Endodermal cell (in vitro differentiated cells): ENCODE measurements at regions not wholly inside any gene's neighbourhood (a gene's known extent, or its start where the extent isn't known, plus 50 kb on each side); places are given as distances from the start of the nearest gene placed in this dataset.

Experiments
- DNase-seq: peaks from one replicate; pipeline ENCODE4 v3.0.0-alpha.2; 2017
- H3K27ac ChIP-seq: 2 replicates; pipeline ENCODE4 v1.5.1; 2013; ENCODE audit warnings: mild to moderate bottlenecking, low read depth, low read length, moderate library complexity
- H3K27me3 ChIP-seq: 2 replicates; pipeline ENCODE4 v1.6.1; 2013; ENCODE audit warnings: mild to moderate bottlenecking, low read length, moderate library complexity; ENCODE audit not compliant: insufficient read depth, control insufficient read depth, poor library complexity, severe bottlenecking
- H3K36me3 ChIP-seq: 2 replicates; pipeline ENCODE4 v1.7.0; 2013; ENCODE audit warnings: mild to moderate bottlenecking, low read length, moderate library complexity; ENCODE audit not compliant: control insufficient read depth, insufficient read depth
- H3K4me1 ChIP-seq: one replicate; pipeline ENCODE4 v1.7.0; 2013; ENCODE audit warnings: low read length; ENCODE audit not compliant: control insufficient read depth, insufficient read depth
- H3K4me3 ChIP-seq: 2 replicates; pipeline ENCODE4 v1.5.1; 2013; ENCODE audit warnings: mild to moderate bottlenecking, low read length, moderate library complexity
- H3K9ac ChIP-seq: 2 replicates; pipeline ENCODE4 v1.6.1; 2013; ENCODE audit warnings: mild to moderate bottlenecking, low read length, moderate library complexity; ENCODE audit not compliant: poor library complexity, severe bottlenecking; ENCODE audit errors: extremely low read depth
- H3K9me3 ChIP-seq: 2 replicates; pipeline ENCODE4 v1.6.1; 2013; ENCODE audit warnings: mild to moderate bottlenecking, low read length, moderate library complexity; ENCODE audit not compliant: control insufficient read depth
- H3K27ac Mint-ChIP-seq: 2 replicates; pipeline ENCODE4 v1.8.0; 2020; ENCODE audit warnings: mixed read lengths
- H3K27me3 Mint-ChIP-seq: 2 replicates; pipeline ENCODE4 v1.8.0; 2021; ENCODE audit warnings: mild to moderate bottlenecking, mixed read lengths; ENCODE audit not compliant: insufficient read depth
- H3K36me3 Mint-ChIP-seq: 2 replicates; pipeline ENCODE4 v1.8.0; 2020; ENCODE audit warnings: low read depth, mixed read lengths
- H3K4me1 Mint-ChIP-seq: 2 replicates; pipeline ENCODE4 v1.8.0; 2020; ENCODE audit warnings: mixed read lengths
- H3K4me3 Mint-ChIP-seq: 2 replicates; pipeline ENCODE4 v1.8.0; 2020; ENCODE audit warnings: mild to moderate bottlenecking, moderate library complexity, mixed read lengths
- H3K9me3 Mint-ChIP-seq: 2 replicates; pipeline ENCODE4 v1.8.0; 2020; ENCODE audit warnings: mild to moderate bottlenecking, mixed read lengths
- CTCF ChIP-seq: fragments of 200-600 bp; sonication (generic); conservative IDR thresholded peaks from 2 replicates; pipeline ENCODE4 v1.5.0; 2021; ENCODE audit warnings: antibody characterized with exemption, mild to moderate bottlenecking
- whole genome bisulfite sequencing, 2 experiments: methylation state at CpG; one replicate each; pipeline versions ENCODE4 v1.1.5 to v1.1.7; 2013; ENCODE audit warnings: missing lambda C conversion rate in 2 of 2, mixed read lengths in 1 of 2; ENCODE audit not compliant: insufficient coverage in 1 of 2, insufficient read length in 1 of 2; 5-methylcytosine and 5-hydroxymethylcytosine counted together

- no peak overlapping the region for H3K27ac Mint-ChIP-seq
- H3K36me3 ChIP-seq: no peaks in the 10 kb centered on the region
- no peak for TF ChIP-seq CTCF
- no peaks in the 10 kb centered on the region for H3K27me3 ChIP-seq
- no peak overlapping the region for H3K4me3 Mint-ChIP-seq
- peaks cover 9% of the 10 kb centered on the region for H3K9me3 Mint-ChIP-seq
- no peak overlapping the region for H3K4me3 ChIP-seq
- no peaks in the 10 kb centered on the region for H3K27me3 Mint-ChIP-seq
- no peak overlapping the region for H3K9ac ChIP-seq
- H3K4me1 ChIP-seq: no peaks in the 10 kb centered on the region
- H3K9me3 ChIP-seq: no peaks in the 10 kb centered on the region
- no peaks in the 10 kb centered on the region for H3K4me1 Mint-ChIP-seq
- WGBS, 2 experiments: 88 to 93% methylated on average over 1 to 4 of the region's 4 CpGs
- no peak for DNase-seq
- H3K36me3 Mint-ChIP-seq: no peaks in the 10 kb centered on the region
- no peak overlapping the region for H3K27ac ChIP-seq
These were observed 67.9 kb upstream of the EYA4 start for GRCh38 chr6:133173276-133173675.

GRCh38 chr6:133179481-133179880, 61.7 kb upstream of the EYA4 start:
- H3K27me3 Mint-ChIP-seq: no peaks in the 10 kb centered on the region
- no peaks in the 10 kb centered on the region for H3K36me3 Mint-ChIP-seq
- H3K9me3 Mint-ChIP-seq: peaks cover 11% of the 10 kb centered on the region
- H3K27ac Mint-ChIP-seq: no peak overlapping the region
- H3K4me3 ChIP-seq: no peak overlapping the region
- no peaks in the 10 kb centered on the region for H3K36me3 ChIP-seq
- H3K9ac ChIP-seq: no peak overlapping the region
- TF ChIP-seq CTCF: no peak
- no peak for DNase-seq
- no peaks in the 10 kb centered on the region for H3K27me3 ChIP-seq
- H3K4me1 ChIP-seq: no peaks in the 10 kb centered on the region
- H3K9me3 ChIP-seq: no peaks in the 10 kb centered on the region
- H3K4me1 Mint-ChIP-seq: no peaks in the 10 kb centered on the region
- H3K27ac ChIP-seq: no peak overlapping the region
- no peak overlapping the region for H3K4me3 Mint-ChIP-seq

- Histone ChIP-seq H3K4me1 (peaks cover under 1% of the 10 kb centered on the region), H3K4me3 (no peak overlapping the region), H3K36me3 (no peaks in the 10 kb centered on the region), H3K9ac (no peak overlapping the region), H3K27ac (no peak overlapping the region), H3K27me3 (no peaks in the 10 kb centered on the region), H3K9me3 (no peaks in the 10 kb centered on the region)
- no peak overlapping the region for H3K4me3 Mint-ChIP-seq
- peaks cover 1% of the 10 kb centered on the region for H3K9me3 Mint-ChIP-seq
- H3K27ac Mint-ChIP-seq: no peak overlapping the region
- no peak for DNase-seq
- no peaks in the 10 kb centered on the region for H3K36me3 Mint-ChIP-seq
- peaks cover 16% of the 10 kb centered on the region for H3K4me1 Mint-ChIP-seq
- TF ChIP-seq CTCF: no peak
- 88 to 93% methylated on average over 2 of the region's 2 CpGs for WGBS, 2 experiments
- no peaks in the 10 kb centered on the region for H3K27me3 Mint-ChIP-seq
These were observed 57.5 kb upstream of the EYA4 start for GRCh38 chr6:133183691-133184090.
